HG02610 (cell line): ENCODE measurements at regions not wholly inside any gene's neighbourhood (a gene's known extent, or its start where the extent isn't known, plus 50 kb on each side); places are given as distances from the start of the nearest gene placed in this dataset.

Experiments
- ATAC-seq: cut with Tn5 transposase; IDR thresholded peaks from one replicate; pipeline ENCODE4 v1.9.1; 2021; ENCODE audit warnings: mild to moderate bottlenecking, moderate library complexity; ENCODE audit not compliant: unreplicated experiment

DNA sequence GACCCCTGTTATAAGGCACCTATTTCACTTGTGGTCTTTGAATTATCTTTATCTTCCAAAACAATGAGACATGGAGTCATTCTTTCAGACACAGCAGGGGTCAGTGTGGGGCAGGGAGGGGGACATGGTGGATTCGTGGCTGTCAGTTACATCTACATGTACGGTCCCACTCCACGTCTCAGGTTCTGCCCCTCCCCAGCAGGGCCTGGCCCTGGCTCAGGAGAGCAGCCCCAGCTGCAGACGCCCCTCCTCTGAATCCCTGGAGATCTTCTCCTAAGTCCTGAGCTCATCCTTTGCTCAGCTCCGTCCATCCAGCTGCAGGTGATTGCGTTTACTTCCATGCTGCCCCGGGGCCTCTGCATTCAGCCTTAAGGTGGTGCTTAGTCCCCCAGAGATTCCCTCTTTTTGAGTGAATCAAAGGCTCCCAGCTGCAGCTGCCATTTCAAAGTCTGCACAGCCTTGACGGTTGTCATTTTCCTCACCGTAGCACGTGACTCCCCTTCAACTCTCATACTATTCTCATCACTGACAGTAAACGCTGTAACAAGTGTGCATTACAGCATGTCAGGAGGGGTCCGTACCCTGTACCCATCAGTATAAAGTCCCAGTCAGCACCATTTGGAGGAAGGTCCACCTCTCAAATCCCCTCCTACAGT, 113.4 kb upstream of the TCERG1L start:
- ATAC-seq: no peak

DNA sequence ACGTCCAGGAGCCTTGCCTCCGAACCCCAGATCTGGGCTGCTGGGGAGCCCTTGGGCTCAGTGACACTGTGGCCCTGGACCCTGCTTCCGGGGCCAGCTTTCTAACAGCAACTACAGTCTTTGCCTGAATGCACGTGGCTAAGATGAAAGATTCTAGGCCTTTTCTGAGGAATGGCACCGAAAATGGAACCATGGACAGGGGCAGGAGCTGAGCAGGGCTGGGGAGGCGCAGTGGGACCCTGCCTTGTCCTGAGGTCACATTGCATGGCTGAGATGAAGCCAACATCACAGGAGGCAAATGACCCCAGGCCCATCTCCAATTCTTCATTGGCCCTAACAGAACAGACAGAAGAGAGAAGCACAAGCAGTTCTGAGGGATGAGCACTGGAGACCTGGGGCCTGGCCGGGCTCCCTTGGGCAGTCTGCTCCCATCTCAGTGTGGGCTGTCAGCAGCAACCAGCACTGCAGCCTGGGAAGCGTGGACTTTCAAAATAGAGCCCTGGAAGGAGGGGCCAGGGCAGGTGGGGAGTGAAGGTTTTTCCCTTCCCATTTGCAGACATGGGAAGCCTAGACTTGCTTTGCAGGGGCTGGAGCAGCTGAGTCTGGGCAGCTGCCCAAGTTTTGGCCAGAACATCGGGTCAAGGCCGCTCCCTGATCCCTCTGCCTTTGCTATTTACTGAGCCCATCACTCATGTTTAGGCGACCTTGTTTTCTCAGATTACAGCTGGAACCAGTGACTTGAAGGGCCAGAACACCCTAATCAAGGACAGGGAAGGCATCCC, 114.4 kb upstream of the TCERG1L start:
- ATAC-seq: no peak

DNA sequence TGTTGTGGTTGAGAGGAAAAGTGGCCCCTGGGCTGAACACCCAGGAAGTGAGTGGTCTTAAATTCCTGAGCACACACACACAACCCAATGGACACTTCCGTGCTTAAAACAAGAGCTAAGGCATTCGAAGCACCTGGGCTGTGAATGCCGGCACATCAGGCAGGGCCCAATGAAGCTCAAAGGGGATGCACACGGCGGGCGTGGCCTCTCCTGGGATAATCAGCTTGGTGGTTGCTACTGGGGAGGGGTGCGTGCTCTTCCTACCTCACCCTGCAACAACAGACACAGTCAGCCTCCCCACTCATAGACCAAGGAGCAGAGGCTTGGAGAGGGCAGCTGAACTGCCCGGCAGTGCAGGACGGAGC, 115.0 kb upstream of the TCERG1L start:
- no peak for ATAC-seq

DNA sequence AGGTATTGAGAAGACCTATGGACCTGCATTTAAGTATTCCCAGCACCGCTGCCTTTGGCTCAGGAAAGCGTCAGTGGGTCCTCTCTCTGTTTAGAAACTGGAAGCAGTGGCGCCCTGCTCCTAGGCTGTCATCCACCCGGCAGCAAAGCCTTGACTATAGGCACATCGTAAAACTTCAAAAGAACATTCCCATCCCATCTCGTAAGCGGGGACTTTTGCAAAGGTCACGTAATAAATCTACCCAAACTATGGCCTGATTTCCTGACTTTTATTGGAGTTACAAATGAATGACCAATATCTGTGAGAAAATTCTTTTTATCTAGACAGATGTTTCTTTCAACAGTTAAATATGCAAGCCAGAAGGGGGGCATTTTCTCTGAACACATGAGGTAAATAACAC, 115.8 kb upstream of the TCERG1L start:
- ATAC-seq: no peak

DNA sequence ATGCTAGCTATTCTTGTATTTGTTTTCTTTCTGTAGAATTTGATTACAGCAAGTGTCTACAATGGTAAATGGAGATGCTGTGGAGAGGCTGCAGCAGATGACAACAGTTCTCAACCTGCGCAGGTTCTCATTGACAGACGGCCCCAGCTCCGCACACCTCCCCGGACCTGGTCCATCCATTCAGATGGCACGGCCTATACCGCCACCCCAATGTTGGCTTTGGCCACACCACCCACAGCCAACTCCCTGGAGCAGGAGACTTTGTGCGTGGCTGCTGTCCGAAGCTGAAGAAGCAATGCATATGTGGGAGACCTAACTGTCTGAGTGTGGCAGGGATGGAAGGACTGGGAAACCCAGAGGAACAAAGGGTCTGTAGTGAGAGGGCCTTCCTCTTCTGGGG, 116.4 kb upstream of the TCERG1L start:
- ATAC-seq: no peak

DNA sequence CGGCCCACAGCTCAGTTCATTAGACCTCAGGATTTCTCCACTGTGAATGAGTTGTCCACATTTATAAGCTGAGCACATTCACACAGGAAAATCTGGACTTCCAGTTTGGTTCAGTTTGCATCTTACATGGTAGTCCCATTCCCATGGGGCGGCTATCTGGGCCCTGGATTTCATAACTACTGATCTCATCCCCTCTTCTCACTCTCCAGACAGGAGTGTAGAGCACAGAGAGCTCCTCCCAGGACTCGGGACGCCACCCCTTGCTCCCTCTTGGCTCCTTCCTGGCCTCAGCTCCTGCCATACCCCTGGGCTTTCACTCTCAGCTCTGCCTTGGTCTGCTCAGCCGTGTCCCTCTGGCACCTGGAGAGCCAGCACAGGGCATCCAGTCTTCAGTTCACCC, 117.6 kb upstream of the TCERG1L start:
- no peak for ATAC-seq

DNA sequence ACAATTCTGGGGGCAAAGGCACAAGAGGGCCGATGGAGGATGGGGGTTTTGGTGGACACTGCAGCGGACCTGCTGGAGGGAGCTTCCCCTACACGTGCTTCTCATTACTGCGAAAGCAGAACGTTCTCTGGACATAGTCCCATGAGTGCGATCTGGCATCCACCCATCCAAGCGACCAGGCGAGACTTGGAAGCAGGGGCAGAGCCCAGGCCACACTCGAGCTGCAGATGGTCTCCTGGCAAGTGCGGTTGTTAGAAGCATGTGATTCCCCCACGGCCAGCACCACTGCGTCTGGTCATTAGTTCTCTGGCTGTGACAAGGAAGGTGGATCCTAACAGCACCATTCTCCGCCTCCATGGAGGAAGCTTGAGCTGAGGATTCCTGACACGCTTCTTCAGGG, 118.4 kb upstream of the TCERG1L start:
- no peak for ATAC-seq

DNA sequence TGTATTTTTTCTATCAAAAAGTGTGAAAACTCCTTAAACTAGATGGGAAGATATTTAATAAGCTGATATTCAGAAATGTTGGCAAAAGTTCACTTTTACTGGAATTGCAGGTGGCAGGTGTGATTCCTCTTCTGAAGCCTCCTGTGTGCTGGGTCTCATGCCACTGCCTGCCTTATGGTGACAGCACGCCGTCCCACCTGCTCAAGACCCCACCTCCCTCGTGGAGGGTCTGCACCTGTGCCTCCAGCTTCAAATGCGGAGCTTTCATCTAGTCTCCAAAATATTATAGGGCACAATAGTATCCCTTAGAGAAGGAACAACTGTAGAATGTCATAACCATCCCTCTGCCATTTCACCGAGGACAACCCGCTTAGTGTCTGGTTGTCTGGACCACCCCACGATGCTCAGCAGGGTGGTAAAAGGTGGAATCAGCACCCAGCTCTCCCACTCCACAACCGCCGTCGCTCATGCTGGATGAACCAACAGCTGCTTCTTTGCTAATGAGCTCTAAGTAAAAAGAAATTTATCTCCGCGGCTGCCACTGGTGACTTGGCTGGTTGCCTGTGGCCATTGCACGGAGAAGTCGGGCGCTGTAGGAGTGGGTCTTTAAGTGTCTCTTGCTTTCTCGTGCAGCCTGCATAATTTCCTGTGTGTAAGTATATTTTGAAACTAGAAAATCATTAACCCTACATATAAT, 119.3 kb upstream of the TCERG1L start:
- no peak for ATAC-seq

DNA sequence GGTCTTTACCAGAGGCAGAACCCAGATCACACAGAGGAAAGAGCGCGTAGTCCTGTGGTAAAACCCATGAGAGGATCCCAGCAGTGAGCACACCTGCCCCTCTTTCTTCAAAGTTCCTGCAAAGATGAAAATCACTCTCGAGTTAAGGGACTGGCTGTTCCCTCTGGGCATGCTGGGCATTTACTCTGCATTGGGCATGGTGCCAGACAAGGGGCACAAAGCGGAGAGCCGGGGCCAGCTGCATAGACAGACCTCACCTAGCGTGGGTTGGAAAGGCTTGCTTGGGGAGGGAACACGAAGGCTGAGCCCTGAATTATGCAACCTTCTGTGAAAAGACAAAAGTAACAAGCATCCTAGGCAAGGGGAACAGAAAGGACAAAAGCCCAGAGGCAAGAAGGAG, 120.0 kb upstream of the TCERG1L start:
- no peak for ATAC-seq

DNA sequence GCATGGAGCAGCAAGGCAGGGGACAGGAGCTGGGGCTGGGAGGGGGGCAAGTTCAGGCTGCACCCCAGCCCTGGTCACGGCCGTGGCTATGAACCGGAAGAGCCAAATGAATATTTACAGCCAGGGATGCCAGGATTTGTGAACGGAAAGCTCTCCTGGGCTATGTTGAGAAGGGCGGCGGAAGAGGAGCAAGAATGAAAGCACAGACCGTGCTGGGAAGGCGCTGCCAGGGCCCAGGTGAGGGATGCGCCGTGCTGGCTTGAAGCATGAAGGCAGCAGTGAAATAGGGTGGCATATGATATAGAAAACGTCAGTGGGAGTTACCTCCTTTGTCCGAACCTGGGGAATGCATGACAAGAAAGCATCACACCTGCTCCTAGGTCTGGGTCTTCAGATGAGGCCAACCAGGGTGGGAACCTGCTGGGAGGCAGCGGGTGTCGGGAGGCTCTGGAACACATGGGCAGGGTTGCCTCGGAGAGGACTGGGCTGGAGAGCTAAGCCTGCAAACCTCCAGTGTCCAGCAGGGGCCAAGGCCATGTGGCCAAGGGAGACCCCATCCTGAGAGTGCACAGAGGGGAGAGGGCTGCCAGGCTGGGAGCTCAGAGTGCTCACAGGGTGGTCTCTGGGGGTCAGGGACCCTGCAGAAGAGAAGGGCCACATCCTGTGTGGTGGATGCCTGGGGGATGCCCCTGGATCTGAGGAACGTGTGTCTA, 120.6 kb upstream of the TCERG1L start:
- no peak for ATAC-seq

DNA sequence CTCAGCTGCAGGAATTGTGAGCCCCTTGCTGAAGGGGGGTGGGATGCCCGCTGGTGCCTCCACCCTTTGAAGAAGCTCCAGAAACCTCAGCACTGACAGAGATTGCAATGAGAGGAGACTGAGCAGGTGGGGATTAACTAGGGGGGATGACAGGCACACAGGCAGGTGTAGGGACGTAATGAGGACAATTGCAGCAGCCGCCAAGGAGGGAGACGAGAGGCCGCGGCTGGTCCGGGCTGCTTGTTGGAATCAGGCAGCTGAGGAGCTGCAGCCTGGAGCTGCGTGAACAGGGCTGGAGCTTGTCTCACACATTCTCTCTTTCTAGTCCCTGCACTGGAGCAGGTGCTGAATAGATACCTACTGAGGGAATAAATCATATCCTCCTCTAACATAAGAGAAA, 122.0 kb upstream of the TCERG1L start:
- ATAC-seq: no peak

DNA sequence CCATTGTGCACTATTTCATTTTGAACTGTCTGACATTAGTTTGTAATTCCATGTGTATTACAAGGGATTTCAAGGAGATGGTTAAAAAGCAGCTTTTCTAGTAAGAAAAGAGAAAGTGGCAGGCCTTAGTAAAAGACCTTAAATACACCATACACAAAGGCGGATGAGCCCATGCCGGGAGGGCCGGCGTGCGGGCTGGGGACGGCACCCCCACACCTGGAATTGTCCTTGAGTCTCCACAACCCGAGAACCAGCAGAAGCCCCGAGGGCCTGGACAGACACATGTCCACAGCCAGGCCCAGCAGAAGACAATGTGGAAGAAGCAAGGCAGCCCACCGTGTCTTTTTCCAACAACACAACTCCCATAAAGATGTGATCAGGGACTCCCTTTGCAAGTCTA, 123.7 kb upstream of the TCERG1L start:
- ATAC-seq: no peak

DNA sequence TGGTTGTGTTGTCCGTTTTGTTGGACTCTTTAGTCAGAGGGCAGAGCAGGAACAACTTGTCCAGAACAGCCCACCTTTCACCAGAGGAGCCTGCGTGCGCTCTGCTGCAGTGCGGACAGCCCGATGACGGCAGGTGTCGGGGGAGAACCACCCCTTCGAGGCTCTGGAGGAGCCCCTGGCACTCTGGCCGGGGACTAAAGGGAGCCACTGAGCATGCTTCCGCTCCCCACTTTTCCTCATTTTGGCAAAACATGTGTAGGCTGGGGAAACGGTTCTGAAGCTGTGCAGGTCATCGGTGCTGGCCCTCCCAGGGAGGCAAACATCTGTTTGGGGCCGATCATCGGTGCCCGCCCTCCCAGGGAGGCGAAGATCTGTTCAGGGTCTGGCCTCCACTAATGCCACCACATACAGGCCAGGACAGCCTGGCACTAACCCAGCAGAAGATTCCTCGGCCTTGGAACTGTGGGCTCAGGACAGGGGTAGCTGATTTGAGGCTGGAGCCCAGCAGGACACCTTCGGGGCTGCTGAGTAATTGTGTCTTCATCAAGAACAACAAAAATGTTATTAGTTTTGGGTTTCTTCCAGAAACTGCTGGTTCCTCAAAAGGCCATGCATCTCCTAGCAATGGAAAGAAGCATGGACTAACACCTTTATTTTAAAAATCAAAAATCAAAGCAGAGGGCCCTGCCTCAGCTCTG, 124.4 kb upstream of the TCERG1L start:
- no peak for ATAC-seq

DNA sequence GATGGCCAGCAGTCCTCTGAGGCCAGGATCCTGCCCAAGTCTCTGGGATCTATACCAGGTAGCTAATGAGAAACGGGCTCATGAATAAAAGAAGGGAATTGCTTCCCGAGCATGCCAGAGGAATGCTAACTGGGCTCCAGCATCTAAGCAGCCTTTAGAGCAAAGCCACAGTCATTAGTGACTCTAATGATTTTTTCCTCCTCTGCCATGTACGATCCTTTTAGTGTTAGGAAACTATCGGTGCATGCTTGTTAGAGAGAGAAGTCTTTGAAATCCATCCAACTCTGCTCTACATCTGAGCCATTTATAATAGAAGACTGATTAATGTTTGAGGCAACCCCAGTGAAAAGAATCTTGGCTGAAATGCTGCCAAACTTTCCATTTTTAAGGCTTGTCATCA, 124.9 kb upstream of the TCERG1L start:
- no peak for ATAC-seq

DNA sequence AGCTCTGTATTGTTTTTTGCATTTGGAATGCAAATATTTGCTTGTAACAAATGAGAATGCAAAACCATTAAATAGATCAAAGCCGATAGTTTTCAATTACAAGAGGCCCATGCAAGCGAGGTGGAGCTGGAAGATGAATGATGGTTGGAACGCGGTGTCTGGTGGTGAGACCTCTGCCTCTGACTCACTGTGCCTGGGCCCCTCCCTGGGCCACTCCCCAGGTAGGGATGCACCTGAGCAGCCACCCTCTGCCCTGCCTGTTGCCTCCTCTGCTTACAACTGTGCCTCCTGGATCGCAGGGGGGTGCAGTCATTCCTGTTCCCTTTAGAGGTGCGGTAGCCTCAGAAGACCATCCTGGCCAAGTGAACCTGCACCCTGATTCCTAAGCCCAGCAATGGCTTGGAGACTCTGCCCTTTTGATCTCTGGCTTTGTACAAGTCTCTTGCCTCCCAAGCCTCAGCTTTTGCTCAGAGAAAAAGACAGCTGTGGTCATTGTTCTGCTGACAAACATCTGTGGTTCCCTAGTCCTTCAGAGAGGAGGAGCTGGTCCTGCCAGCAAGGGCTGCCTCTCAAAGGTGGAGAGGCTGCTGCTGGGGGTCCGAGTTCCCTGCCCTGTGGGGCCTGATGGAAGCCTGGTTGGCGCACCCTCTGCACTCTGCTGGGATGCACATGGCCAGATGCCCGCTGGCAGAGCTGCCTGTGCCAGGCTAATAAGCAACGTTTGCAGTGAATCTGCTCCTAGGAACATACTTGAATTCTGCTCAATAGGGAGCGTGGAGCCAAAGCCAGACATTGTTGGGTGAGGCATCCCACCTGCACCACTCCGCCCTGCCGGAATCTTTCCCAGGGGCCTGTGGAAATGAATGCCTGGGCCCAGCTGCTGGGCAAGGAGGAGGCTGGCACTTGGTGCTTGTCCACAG, 126.3 kb upstream of the TCERG1L start:
- ATAC-seq: no peak

DNA sequence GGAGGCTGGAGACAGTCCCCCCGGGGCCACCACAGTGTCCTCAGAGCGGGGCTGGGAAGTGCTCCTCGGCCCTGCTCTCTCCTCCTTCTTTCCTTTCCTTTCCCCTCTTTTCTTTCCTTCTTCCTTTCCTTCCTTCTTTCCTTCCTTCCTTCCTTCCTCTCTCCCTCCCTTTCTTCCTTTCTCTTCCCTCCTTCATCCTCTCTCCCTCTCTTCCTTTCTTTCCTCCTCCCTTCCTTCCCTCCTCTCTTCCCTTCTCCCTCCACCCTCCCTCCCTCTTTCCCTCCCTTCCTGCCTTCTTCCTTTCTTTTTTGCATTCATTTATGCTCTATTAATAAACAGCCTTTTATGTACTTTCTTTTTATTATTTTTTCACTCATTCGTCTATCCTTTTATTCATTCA, 127.1 kb upstream of the TCERG1L start:
- no peak for ATAC-seq

DNA sequence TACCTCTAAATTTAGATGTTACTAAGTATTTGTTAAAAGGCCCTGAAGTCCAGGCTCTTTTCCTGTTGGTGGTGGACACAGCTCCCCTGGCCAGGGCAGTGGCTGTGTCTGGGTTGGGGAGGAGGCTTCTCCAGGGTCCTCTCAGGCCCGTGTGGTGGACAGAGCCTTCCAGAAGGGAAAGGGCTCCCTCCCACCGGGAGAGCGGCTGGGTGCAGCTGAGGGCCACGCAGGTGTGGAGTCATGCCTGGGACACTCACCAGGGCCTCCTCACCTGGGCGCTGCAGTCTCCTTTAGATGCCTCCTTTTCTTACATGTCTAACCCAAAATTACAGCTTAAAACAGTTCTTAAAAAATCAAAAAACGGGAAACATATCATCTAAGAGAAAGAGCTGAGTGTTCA, 128.2 kb upstream of the TCERG1L start:
- ATAC-seq: no peak

DNA sequence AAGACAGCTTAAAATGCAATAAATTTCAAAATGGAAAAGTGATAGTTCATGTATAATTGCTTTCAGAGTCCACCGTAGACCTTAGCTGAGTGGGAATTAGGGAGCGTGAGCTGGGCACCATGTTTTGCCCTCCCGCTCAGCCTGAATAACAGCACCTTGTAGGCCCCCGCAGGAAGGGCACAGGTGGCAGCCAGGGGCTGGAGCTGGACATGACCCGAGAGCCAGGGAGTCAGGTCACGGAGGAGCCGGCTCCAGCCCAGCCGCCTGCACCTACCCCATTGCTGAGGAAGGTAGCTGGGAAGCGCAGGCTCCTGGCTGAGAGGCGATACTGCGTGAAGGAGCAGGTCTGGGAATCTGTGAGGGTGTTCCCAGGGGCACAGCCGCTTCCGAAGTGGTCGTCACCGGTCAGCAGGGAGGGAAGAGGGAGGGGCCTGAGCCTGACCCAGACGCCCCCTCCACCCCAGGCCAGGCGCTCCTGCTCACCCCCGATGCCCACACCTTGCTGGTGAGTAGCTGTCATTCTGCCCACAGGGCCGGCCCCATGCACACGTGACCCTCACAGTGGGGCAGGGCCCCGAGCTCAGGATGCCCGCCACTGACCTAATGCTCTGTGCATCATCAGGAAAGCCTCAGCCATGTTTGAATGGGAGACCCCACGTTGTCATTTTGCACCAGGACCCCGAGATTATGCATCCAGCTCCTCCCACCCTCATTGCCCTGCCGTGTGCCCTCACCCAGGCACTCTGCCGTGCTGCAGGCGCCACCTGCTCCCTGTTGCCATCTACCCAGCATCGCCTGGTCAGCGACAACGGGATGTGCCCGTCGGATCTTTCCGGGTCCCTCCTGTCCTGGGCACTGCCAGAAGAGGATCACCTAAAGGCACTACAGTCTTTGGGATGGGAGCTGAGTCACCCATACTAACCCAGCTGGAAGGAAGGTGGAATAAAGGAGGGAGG, 129.2 kb upstream of the TCERG1L start:
- ATAC-seq: no peak

DNA sequence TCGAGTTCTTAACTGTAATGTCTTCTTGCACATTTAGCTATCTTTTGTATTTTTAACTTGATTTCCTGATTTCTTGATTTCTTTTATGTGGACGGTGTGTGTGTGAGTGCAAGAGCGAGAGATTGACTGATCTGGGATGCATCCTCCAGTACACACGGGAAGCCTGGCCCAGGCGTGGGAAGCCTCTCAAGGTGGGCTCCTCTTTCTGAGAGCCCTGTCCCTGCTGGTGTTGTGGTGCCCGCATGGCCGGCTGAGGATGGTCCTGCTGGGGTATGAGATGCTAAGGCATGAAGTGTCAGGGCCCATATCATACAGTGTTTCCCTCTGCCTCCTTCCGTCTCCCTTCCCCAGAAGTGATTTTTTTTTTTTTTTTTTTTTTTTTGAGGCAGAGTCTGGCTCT, 130.8 kb upstream of the TCERG1L start:
- ATAC-seq: no peak
